ENCODE measurements at regions not wholly inside any gene's neighbourhood (a gene's known extent, or its start where the extent isn't known, plus 50 kb on each side); places are given as distances from the start of the nearest gene placed in this dataset.
"Not testable (repeated sequence)": the region's sequence is repeated elsewhere in the genome, so short reads cannot be mapped to it uniquely, and the experiment has no call there.

DNA sequence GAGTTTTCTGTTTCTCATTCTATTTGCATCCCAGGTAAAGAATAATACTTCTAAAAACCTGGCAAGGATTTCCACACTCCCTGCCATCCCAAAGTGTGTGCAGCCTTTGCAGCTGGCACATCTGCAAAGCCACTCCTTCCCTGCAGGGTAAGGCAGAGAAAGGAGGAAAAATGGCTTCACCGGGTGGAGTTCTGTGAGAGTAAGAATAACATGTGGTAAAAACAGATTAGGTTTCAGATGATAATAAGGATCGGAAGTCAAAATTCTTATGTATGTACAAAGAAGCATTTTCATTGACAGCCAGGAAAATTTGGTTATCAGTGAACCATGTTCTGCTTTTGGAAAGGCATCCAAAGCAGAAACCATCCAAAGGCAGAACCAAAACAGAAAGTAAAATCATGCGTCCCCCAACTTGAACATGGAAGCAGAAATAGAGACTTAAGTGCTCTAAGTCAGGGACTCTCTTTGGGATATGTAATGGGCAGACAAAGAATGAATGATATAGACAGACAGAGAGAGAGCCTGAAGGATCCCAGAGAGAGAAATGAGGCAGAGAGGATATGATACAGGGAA lies 192.6 kb upstream of the CCDC196 start:
- no peak for DNase-seq

DNA sequence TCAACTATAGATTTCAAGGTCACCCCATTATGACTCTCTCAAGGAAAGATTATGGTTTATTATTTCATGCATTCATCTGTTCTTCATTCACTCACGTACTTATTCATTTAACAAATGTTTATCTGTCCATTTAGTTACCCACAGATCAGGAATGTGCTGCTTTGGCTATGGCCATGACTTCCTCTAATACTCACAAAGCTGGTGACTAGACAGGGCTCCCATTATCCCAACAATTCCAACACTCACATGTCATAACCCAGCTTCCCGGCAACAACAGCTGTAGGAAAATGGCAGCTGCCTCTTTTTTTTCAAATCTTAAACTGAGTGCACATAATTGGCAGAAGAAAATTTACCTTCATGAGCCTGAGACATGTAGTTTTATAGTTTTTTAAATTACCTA lies 190.8 kb upstream of the CCDC196 start:
- DNase-seq = no peak

DNA sequence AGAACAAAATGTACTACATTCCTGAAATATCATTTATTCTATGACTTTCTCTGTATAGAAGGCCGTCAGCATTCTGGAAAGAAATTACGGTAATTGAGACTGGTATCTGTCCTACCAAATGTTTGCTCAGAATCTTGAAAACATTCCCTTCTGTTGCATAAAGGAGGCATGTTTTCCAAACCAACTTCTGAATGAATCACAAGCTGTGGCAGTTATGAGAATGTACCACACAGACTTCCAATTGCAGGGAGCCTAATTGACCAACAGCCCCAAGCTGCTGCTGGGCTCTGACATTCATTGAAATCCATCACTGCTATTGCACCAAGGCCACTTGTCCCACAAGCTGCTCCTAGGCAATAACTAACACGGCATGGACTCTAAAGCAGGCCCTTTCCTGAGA lies 185.3 kb upstream of the CCDC196 start:
- no peak for DNase-seq

DNA sequence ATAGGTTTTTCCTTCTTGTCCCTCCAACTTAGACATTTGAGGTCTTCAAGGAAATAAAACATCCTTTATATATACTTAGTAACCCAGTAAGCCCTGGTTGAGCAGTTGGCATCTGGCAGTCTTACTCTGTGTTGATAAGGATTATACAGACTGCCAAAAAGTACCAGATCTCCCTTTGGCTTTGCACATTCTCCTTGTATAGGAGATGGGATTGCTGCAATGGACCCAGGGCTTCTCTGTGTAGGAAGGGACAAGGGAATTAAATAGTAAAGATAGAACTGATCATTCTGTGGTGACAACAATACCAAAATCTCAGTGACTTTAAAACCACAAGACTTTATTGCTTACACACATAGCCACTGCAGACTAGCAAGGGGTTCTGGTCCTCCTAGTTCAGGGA lies 180.1 kb upstream of the CCDC196 start:
- no peak for DNase-seq

DNA sequence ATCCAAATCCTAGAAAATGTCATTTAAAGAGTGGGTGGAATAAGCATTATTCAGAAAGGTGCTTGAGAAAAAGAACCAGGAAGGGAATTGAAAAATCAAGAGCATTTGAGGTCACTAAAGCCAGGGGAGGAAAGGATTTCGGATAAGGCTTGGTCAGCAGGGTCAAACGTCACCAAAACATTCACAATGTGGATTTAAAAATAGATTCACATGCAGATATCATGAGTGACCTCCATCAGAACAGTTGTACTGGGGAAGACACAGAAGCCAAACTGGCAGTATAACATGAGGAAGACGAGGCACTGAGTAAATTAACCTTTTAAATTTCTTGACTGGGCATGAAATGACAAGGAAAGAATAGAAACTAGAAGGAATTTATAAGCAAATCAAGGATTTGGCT lies 175.1 kb upstream of the CCDC196 start:
- no peak for DNase-seq

DNA sequence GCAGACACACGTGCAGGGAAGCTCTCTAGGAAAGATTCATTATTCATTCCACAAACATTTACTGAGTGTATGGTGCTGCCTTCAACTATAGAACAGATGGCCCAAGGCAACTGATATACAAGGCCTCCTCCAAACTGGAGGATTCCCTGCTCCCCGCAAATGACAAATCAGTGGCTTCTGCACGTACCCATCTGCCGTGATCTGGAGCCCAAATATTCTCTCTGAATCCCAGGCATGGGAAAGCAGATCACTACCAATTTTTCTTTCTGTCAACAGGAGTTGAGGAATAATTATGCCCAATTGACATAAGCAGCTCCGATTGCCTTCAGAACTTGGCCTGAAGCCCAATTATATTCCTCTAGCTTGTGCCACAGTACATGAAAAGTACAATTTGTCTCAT lies 174.2 kb upstream of the CCDC196 start:
- no peak for DNase-seq

DNA sequence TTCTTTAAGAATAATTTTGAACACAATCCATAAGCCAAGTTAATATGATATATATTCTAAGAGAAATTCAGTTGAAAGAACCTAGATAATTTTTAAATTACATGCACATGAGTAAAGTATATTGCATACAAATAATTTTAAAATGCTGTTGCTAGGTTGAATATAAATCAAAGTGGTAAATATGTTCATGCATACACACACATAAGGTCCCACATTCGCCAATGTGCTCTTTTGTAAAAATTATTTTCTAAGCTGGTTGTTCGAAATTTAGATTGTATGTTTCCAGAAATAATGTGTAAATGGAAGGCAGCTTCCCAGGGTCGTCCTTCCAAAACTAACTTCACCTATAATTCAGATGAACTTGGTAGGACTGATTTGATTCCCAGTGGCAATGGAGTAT lies 173.7 kb upstream of the CCDC196 start:
- DNase-seq = no peak

DNA sequence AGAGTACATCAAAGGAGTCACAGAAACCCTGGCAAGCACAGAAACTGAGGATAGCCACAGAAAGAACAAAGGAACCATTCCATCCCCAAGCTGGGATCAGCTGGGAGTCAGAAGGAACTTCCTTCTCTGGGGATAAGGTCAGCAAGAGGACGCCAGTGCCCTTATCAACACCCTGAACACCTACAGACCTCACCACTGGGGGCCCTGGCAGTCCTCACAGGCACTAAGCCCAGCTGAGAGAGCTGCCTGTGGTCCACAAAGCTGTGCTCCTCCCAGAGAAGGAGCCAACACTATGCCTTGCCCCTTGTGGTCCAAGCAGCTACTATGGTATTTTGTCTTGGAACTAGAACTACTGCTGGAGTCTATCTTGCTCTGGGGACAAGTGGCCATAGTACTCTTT lies 171.1 kb upstream of the CCDC196 start:
- no peak for DNase-seq

DNA sequence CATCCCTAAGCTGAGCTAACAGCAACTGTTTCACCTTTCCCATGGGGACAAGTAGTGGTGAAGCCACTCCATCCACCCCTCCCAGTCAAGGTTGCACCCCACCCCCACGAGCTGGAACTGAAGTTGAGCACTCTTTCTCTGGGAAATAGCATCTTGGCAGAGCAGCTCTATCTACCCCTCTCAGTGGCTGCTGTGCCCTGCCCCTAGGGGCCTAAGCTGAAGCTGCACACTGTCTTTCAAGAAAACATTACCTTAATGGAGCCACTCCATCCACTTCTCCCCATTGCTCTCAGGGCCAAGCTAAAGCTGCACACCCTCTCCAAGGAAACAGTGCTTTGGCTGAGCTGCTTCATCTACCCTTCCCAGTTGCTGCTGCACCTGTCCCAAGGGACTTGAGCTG lies 170.6 kb upstream of the CCDC196 start:
- DNase-seq = no peak

DNA sequence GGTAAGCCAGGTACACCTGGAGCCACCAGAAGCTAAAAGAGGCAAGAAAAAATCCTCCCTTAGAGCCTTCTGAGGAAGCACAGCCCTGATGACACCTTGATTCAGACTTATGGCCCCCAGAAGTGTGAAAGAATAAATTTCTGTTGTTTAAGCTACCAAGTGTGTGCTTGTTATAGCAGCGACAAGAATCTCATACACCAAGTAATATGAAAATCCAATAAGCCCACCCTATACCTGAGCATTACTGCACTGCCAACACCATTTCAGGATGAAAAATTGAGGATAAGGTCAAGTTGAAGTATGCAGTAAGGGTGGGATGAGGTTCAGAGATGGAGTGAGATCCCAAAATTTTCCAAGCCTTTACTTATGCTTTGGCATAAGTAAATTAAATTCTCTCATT lies 163.6 kb upstream of the CCDC196 start:
- DNase-seq = no peak

DNA sequence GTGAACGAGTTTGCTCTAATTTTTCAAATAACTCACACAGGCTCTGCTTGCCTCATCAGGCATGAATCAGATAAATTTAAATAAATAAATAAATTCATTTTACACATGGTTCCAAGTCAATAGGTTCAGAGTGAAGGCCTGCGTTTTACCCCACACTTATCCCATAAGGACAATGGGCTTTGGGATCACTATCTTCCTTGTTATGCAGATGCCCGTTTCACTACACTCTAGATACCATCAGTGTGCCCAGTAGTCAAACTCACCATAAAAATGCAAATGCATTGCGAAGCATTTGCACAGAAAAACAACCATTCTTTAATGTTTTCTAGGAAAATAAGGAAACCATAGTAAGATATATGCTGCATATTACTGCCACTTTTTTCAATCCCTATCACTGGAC lies 155.9 kb upstream of the CCDC196 start:
- DNase-seq = no peak

DNA sequence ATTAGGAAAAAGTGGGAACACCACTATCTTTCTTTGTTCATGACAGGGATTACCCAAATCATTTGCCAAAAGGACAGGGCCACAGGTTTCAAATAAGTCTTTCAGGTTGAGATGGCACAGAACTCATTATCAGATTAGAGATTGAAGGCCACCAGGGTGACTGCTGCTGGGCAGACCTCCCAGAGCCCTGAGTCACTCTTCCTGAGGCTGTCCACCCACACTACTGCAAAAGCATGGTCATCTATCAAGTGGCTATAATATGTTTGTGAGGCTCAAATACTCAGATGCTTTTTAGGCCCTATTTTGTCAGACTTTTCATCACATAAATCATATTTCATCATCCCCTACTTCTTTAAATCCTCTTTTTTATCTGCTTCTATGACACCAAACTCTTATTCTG lies 155.3 kb upstream of the CCDC196 start:
- no peak for DNase-seq

DNA sequence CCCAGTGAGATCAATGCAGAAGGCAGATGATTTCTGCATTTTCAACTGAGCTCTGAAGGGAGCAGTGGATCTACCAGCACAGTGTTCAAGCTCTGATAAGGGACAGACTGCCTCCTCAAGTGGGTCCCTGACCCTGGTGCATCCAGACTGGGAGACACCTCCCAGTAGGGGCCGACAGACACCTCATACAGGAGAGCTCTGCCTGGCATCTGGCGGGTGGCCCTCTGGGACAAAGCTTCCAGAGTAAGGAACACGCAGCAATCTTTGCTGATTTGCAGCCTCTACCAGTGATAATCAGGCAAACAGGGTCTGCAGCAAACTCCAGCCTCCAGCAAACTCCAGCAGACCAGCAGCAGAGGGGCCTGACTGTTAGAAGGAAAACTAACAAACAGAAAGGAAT lies 152.9 kb upstream of the CCDC196 start:
- DNase-seq = not testable (repeated sequence)

DNA sequence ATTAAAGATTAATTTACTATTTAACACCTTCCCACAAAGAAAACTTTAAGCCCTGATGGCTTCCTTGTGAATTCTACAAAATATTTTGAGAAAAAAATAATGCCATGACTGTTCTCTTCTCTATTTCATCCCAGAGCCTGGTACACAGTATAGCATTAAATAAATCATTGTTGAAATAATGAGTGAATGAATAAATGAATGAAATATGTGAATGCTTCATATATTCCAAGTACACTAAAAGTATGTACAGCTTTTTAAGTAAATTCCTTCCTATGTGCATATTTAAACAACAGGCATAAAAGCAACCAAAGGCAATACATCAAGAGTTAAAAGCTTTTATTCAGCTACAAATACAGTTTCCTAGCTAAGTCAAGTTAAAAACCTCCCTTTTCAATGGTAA lies 144.9 kb upstream of the CCDC196 start:
- no peak for DNase-seq

DNA sequence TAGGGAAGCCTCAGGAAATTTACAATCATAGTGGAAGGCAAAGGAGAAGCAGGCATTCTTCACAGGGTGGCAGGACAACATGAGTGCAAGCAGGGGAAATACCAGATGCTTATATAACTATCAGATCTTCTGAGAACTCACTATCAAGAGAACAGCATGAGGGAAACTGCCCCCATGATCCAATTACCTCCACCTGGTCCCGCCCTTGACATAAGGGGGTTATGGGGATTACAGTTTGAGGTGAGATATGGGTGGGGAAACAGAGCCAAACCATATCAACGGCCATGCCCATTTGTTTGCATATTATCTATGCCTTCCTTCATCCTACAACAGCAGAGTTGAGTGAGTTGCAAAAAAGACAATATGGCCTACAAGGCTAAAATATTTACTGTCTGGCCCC lies 140.2 kb upstream of the CCDC196 start:
- no peak for DNase-seq

DNA sequence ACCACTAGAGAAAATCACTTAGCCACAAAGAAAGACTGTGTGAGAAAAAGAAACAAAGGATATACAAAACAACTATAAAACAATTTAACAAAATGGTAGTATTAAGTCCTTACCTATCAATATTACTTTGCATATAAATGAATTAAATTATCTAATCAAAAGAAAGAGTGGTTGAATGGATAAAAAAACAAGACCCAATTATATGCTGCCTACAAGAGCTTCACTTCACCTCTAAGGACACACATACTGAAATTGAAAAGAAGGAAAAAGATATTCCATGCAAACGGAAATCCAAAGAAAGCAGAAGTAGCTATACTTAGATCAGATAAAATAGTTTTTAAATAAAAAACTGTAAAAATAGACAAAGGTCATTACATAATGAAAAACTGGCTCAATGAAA lies 134.9 kb upstream of the CCDC196 start:
- DNase-seq = no peak

DNA sequence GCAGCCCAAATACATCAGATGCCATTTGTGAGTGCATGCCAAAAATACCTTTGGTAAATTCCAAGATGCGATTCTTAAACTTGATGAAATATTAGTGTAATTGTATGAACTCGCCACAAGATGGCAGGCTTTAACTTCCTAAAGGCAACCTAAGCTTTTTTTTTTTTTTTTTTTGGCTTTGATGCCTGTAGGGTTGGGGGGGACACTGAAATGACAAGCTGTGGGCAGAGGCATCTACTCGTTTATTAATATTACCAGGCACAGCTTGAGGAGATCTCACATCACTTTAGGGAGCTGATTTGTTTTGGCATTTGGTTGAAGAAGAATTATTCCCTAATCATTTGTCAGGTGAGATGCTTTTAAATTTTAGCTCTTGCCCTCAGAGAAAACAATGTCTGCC lies 126.7 kb upstream of the CCDC196 start:
- DNase-seq = peak; percentile 38

DNA sequence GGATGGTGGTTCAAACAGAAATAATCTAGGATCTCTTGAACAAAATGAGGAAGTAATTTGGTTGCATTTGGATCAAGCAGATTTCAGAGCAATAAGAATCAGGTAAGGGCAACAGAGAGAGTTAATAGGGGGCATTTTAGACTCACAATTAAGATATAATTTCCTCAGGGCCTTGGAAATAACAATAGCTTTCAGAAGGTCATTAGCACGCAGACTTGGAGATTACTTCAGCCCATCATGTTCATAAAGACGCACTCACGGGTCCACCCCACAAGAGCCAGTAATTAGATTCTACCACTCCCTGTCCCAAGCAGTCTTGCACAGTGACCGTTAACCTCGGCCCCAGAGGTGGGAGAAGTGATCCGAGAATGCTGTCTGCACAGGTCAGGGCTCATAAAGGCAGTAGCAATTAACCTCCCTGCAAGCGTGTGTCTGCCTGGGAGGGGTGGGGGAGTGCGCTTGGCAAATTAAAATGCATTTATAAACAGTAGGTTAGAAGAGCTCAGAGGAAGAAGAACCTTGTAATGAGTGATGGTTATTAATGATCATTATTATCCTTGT lies 125.7 kb upstream of the CCDC196 start:
- no peak for DNase-seq

DNA sequence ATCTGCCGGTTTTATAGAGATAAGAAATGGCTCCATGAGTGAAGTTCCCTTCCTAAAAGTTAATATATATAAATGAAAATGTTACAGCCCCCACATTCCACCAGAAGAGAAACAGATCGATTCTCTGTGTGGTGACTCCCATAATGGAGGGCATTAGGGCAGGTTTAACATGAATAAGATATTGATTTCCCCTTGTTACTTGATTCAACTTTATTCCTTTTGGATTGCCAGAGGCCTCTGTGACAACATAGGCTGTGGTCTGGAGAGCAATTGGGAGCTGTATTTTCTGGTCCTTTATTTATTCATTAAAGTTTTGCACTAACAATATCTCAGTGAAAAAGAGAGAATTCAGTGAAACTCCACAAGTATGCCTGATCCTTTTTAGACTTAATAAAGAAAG lies 125.2 kb upstream of the CCDC196 start:
- DNase-seq = no peak

DNA sequence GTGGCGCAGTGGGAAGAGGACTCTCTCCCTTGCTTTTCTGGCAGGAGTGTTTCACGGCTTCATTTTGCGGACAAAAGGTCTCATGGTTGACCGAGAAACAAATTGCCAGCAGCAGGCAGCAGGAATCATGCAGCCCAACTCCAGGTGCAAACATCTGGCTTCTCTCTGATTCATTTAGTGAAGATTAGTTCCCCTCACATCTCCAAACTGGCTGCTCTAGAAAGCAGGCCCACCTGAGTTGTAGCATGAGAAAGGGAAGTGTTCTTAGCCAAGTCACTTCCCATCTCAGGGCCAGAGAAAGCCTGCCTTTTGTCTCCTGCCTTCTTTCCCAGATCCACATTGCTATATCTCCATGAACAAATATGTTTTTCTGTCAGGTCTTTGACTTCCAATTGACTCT lies 120.8 kb upstream of the CCDC196 start:
- no peak for DNase-seq

DNA sequence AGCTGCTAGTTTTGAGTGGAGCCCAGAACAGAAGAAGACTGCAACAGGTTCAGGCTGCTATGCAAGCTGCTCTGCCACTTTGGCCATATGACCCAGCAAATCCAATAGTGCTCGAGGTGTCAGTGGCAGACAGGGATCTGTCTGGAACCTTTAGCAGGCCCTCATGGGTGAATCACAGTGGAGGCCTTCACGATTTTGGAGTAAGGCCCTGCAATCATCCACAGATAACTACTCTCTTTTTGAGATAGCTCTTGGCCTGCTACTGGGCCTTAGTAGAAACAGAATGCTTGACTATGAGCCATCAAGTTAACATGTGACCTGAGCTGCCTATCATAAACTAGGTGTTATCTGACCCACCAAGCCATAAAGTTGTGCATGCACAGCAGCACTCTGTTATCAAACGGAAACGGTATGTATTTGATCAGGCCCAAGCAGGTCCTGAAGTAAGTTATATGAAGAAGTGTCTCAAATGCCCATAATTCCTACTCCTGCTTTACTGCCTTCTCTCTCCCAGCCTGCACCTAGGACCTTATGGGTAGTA lies 116.9 kb upstream of the CCDC196 start:
- DNase-seq = no peak

DNA sequence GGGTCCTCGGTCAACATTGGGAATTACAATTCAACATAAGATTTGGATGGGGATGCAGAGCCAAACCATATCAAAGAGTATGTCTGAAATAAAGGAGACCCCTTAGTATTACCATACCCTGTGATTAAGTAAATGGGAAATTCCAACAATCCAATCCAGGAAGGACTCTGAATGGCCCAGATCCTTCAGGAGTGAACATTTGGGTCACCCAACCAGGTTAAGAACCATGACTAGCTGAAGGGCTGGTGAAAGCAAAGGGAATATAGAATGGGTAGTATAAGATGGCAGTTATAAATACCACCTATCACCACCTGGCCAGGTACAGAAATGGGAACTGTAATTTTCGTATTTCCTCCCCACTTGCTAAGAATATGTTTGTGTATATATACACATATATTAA lies 114.4 kb upstream of the CCDC196 start:
- no peak for DNase-seq

DNA sequence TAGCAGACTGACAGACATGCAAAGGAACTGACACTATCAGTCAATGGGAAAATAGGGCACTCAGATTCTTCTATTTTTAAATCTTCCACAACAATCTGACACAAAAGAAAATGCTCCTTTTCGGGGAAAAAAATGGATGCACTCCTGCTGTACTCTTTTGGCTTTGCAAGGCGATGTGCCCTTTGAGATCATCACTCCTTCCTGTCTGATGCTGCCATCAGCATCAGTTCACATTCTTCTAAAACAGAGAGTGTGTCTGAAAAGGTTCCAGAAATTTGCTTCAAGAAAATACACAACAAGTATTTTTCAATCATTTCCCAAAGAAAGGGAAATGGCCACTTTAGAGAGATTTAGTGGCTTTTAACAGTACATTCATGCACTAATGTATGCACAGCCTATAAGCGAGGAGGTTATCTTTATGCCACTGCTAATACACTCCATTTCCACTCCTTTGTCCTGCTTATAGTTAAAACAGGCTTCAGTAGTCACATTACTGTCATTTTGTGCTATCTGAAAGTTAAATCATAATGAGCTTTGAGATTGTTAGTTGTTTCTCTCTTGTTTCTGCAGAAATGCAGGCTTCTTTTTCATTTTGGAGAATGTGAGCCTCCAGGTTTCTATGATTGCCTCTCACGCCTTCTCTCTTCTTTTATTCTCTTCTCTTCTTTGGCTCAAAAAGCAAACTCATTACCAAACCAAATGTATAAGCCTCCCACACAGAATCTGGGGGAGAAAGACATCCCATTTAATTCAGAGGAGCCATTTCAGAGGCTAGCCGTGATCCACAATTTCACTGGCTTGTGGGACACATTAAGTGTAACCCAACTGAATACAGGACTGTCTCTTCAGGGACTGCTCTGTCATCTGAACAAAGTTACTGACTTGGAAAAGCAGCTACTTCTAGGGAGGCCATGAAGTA lies 110.9 kb upstream of the CCDC196 start:
- DNase-seq = no peak

DNA sequence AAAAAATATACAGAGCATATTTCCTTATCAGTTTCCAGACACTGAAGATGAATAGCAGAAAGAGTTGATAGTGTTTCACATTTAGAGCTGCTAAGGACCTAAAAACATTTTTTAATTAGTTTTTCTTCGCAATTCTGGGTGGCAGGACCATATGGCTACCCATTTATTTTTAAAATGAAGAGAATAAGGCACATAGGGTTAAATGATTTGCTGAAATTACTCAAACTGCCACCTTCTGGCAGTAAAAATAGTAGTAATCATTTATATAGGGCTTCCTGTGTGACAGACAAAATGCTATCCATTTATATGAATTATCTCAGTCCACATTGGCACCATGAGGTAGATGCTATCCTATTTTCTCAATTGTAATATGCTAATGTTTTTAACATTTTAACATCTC lies 108.6 kb upstream of the CCDC196 start:
- DNase-seq = no peak
